ENCODE measurements at regions not wholly inside any gene's neighbourhood (a gene's known extent, or its start where the extent isn't known, plus 50 kb on each side); places are given as distances from the start of the nearest gene placed in this dataset.

DNA sequence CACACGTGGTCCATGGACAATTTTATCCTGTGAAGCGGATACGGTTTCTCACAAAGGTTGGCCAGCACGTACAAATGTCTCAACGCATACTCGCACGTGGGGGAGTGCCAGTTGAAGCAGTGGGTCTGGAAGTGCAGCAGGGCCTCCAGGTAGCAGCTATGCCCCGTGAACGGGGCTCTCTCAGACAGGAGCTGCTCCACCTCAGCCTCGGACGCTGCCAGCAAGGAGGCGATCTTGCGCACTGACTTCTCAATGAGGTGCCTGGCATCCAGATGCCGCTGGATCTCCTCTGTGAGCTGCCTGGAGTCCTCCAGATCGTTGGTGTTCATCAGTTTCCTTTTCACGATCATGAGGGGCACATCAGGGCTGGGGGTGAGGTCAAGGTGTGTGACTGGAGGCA, 2272.0 kb downstream of the PCDH9 start:
- DNase-seq, result no peak

DNA sequence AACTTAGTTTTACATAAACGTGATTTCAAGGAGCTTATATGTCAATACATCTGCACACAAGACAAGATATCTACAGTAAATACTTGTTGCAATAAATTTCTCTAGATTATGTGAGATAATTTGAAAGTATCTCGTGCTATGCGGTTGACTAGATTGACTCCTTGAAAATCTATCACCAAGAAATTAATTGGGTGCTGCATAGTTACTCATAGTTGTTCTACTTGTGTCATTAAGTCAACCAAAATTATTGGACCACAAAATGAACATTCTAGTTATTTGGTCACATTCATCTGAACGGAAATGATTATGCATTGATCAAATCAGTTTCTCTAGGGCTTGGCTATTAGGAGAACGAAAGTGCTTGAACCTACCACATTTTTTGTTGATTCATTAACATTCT, 2291.5 kb downstream of the PCDH9 start:
- DNase-seq, result no peak

DNA sequence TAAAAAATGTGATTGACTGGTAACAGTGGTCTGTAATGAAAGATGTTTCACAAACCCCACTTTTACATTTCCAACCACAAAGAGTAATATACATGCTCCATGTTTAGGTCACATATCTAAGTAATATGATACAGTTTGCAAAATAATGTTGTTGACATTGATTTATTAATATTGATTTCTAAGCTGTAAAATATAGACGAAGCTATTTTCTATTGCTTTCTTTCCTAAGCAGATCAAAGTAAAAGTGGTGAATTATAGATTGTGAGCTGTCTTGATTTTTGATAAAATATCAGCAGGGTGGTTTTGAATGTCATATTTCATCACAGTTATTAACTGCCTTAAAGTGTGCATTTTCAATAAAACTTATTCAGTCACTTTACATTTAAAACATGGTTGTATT, 2292.8 kb downstream of the PCDH9 start:
- DNase-seq, result no peak

DNA sequence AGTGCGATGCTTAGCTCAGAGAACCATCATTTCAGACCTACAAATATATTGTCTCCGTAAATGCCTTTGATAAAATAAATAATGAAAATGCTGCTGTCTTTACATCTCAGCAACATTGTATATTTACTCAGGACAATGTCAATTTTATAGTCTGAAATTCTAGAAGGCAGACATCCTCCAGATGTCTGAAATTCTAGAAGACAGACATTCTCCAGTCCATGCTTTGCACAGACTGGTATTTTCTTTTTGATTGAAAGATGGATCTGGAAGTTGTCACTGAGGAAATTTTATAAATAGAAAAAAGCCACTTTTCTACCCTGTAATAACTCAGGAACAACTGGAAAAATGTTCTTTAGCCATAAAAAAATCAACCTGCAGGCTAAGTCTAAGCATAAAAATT, 2293.3 kb downstream of the PCDH9 start:
- no peak for DNase-seq

DNA sequence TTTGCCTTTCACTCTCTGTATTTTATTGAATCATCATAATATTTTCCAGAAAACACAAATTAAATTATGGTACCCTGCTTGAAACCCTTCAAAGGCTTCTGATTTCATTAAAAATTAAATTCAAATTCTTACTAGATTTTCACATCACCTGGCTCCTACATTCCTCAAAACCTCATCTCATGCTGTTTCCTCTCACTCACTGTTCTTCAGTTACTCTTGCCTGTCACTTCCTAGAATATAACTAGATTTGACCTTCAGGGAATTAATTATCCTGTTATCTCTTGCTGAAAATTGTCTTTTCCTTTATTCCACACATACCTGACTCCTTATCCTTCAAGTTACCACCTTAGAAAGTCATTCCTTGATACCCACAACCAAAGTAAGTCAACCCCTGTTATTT, 2294.7 kb downstream of the PCDH9 start:
- DNase-seq, result no peak

DNA sequence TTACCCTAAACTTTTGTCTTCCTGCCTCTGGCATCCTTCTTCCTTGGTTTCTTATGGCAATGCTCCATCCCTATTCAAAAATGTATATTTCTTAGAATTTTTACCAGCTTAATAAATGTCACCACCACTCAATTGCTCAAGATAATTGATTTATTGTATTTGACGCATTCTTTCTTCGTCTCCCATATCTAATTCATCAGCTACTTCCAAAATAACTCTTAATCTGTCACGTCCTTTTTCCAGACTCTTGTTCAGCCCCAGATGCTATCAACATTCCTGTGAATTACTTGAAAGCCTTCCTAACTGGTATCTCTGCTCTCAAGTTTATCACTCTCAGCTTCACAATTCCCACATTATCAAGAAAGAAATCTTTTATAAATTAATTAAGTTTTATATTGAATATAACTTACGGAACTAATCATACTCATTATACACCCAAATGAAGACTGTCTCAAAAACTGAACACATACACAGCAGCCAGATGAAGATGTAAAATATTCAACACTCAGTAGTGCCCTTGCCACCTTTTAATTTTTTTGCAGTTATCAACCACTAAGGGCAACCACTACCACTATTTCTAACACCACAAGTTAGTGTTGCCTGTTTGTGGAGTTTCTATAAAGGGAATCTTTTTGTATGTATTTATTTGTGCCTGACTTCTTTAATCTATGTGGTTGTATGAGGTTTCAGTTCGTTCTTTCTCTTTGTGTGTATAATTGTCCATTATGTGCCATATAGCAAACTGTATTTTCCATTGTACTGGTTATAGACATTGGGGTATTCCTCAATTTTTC, 2295.4 kb downstream of the PCDH9 start:
- DNase-seq, result no peak

DNA sequence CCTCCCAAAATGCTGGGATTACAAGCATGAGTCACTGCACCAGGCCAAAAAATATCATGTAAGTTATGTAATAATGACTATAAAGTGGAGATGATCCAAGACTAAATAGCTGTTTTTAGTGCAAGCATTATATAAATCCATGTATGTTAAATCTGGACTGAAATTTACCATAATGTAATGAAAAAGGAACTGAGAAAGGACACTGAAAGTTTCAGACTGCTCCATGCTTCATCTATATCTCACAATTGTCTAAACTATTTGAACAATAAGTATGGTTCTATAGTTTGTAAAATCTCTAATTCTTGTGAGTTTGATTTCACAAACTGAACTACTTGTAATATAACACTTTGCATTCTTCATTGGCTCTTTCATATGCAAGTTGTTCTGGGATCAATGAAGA, 2299.5 kb downstream of the PCDH9 start:
- no peak for DNase-seq

DNA sequence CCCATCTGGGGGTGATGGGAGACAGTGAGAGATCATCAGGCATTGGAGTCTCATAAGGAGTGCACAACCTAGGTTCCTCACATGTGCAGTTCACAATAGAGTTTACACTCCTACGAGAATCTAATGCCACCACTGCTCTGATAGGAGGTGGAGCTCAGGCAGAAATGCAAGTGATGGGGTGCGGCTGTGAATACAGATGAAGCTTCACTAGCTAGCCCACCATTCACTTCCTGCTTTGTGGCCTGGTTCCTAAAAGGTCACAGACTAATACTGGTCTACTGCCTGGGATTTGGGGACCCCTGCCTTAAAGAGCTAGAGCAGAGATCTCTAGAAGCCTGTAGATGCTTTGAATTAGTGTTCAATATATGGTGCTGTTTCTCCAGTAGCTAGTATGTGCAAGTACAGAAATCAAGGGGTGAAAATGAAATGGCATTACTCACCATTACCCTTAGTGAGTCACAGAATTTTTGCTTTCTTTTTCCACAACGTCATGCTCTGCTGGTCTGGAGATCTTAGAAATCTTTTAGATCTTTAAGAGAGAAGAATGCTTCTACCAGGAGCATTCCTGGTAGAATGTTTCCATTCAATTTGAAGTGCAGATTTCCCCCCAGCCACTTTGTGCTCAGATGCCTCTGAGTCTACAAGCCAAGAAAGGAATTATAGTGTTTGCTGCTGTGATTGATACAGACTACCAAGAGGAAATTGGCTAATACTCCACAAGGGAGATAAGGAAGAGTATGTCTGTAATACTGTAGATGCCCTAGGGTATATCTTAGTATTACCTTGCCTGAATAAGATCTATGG, 2301.2 kb downstream of the PCDH9 start:
- peak; percentile 80 for DNase-seq

DNA sequence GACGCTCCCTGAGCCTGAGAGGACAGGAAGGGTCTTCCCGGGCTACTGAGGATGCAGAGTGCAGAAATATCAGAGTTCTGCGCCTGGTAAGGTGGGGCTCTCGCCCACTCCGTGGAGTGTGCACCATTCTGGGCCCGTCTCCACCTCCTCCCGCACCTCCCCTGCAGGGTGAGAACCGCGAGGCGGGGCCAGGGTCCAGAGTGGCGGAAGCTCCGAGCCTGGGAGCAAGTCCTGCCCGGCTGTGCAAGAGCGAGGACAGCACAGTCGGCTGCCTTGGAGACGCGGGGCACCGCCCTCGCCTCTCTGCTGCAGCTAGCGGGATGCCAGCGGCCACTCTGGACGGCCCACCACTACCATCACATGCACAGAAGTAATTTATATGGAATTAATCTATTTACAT, 2304.4 kb downstream of the PCDH9 start:
- no peak for DNase-seq

DNA sequence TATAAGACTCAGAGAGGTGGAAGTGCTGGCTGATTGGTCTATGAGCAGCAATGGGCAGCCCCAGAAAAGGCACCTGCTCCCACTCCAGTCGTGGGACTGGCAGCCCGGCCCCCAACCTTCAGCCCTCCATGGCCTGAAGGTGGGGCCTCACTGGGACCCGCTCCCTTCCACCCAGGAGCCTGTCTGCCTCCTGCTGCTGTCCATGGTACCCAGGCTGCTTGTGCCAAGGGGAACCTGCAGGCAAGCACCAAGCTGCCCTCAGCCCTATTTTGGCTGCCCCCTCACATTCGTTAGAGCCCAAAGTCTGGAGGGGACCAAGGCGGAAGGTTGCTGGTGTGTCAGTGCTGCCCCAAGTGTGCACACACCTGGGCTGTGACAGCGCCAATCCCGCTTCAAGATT, 2304.9 kb downstream of the PCDH9 start:
- peak; percentile 86 for DNase-seq

DNA sequence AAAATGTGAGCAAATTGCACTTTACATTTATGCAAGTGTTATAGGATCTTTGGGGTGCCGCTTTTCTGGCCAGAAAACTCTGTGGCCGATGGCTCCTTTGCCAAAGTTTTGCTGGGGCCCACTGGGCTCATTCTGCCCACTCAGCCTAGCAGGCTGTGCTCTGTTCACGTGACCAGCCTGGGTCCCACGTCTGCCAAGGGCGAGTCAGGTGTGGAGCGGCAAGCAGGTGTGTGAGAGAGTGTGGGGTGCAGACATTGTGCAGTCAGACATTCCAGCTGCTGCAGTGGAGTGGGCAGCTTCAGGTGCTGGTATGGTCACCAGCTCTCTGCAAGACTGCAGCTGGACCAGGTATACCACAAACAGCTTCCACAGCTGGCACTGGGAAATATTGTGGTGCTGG, 2305.7 kb downstream of the PCDH9 start:
- no peak for DNase-seq

DNA sequence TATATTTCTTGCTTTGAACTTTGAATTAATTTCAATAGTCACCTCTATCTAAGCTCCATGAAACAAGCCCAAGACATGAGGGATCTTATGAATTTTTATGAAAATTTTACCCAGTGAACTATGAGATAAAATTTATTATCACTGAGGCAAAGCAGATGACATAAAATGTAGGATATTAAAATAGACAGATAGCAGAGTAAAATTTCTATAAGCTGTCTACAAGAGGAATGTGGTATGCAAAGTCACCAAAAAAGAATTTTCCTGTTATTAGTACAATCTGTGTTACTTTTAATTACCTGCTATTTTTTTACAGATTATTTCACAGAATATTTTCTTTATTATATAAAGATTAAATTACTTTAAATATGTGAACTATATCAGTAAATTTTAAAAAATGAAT, 2312.6 kb downstream of the PCDH9 start:
- no peak for DNase-seq

DNA sequence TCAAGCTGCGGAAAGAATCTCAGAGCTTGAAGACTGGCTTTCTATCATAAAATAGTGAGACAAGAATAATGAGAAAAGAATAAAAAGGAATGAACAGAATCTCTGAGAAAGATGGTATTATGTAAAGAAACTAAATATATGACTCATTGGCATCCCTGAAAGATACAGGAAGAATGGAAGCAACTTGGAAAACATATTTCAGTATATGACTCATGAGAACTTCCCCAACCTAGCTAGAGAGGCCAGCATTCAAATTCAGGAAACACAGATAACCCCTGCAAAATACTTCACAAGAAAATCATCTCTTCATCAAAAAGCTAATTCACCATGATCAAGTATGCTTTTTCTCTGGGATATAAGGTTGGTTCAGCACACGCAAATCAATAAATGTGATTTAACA, 2318.0 kb downstream of the PCDH9 start:
- DNase-seq, result no peak

DNA sequence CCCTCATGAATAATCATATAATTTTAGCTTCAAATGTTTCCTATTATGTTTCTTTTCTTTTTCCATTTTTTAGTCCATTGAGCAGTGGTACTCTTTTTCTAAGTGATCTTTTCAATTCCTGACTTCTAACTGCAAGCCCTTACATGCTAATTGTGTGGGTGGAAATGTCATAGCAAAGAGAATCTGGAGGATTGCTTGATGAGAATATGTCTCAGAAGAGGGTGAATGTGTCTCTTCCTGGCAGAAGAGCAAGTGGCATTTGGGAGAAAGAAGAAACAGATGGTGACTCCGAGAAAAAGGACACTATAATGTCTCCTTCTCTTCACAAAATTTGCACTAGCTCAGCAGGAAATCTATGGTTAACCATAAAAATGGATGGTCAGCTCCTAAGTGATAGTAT, 2320.0 kb downstream of the PCDH9 start:
- no peak for DNase-seq

DNA sequence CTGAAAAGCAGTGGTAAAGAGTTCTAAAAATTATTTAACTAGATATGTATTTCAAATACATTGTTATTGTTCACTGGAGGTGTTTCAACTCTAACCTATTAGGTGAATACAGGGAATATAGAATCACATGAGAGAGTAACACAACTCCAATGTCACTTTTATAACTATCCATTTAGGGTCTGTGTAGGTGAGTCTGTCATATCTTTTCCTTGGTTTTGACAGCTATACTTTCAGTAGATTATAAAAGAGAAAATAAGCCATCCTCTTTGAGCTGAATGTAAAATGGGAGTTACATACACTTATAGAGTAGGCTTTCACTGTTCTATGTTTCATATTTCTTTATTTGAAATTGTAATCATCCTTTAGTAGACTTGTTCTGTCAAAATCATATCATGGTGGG, 2321.0 kb downstream of the PCDH9 start:
- no peak for DNase-seq

DNA sequence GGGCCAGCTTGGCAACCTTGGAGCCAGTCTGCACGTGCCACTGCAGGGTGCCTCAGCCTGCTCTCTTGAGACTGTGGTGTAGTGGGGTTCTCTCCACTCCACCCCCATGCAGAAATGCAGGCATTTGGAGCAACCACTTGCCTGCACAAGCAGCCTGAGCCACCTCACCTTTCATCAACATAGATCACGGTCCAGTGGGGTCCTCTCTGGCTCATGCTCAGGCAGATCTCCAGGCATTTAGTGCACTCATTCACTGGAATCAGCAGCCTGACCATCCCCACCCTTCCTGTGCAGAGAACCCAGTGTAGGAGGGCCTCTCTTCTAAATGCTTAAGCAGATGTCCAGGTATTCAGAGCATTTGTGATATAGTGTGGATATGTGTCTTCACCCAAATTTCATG, 2330.1 kb downstream of the PCDH9 start:
- DNase-seq, result no peak

DNA sequence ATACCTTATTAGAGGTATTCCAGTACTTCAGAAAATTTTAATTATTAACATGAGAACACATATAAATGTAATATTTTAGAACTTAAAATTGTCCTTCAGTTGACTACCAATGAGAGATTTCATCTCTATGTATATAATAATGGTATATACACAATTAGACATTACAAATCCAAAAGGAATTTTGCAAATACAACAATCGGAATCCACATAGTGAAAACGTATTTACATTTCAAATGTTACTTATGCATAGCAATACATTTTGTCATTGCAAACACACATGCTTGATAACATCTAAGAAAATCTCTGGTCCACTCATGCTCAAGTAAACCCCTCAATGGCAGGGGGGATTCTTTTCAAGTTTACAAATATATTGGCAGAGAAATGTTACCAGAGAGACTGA, 2345.2 kb downstream of the PCDH9 start:
- DNase-seq, result no peak

DNA sequence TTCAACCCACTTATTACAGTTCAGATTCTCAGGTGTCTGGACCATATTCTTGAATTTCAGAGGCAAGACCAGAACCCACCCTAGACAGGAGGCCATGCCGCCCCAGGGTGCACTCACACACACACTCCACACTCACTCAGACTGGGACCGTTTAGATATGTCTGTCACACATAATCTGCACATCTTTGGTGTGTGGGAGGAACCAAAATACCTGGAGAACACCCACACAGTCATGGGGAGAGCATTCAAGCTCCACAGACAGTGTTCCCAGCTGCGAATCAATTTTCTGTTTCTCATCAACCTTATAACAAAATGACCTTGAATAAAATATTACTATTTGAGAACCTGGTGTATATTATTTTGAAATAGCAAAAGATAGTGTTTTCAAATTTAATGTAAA, 2353.0 kb downstream of the PCDH9 start:
- no peak for DNase-seq

DNA sequence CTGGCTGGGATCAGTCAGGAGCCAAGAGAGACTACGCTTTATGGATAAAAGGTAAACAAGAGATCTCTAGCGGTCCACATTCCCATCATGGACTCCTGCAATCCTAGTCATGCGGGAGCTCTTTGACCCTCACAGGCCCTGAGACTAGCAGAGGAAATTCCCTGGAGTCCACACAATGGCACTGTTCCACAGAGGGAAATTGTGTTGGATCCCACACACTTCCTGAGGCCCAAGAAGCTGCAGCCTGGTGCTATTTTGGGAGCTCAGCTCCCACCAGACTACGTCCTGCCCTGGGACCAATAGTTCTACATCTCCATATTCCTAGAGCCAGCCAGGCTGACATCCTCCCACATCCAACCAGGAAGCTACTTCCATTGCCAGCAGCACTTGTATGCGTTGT, 2358.4 kb downstream of the PCDH9 start:
- no peak for DNase-seq

DNA sequence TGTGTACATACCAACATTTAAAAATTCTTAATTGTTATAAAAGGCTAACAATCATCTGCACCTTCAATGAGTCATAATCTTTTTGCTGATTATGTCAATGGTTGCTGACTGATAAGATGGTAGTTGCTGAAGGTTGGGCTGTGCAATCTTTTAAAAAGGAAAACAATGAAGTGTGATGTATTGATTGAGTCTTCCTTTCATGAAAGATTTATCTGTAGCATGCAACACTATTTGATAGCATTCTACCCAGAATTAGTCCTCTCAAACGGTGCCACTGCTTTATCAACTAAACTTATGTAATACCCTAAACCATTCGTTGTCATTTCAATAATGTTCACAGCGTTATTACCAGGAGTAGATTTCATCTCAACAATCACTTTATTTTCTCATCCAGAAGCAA, 2360.6 kb downstream of the PCDH9 start:
- no peak for DNase-seq

DNA sequence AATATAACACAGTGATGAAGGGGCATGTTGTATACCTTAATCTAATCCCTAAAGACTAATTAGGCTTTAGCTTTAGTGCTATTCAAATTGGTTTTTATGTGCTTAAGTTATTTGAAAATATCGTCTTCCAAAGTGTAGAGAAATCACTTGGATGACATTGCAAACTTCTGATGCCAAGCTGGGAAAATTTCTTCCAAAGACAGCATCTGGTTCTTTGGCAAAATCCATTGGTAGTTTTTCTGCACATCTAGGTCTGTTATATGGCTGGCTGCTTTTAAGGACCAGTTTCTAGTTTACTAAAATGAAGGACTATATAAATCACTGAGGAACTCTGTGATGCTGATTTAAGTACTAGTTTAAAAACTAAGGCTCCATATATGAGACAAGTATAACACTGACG, 2362.3 kb downstream of the PCDH9 start:
- DNase-seq, result no peak

DNA sequence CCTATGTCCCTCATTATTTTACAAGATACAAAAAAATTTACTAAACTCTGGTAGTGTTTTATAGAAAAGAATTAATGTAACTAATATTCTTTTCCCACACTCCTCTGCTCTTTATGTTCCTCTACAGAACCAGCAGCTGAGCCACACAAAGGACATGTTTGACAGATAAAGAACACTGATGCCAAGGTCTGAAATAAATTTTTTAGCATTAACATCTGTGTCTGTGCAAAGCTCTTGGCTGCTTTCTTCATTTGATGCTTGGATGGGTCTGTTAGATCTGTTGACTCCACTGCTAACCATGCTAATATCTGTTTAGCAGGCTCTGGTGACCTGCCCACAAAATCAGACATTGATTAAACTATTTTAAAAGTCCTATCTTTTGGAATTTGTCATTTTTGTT, 2363.8 kb downstream of the PCDH9 start:
- DNase-seq, result no peak

DNA sequence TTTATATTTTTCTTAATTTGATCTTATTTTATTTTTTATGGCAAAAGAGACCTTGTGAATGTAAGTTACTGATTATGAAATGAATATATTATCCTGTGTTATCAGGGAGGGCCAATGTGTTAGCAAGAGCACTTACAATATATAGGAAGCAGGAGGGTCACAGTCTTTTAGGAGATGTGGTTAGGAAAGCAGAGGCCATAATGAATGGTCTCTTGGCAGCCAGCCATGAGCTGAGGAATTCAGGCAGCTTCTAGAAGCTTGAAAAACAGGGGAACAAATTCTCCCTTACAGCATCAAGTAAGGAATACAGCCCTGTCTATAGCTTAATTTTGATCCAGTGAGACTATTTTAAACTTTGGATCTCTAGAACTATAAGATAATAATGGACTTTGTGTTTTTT, 2374.6 kb downstream of the PCDH9 start:
- DNase-seq, result no peak

DNA sequence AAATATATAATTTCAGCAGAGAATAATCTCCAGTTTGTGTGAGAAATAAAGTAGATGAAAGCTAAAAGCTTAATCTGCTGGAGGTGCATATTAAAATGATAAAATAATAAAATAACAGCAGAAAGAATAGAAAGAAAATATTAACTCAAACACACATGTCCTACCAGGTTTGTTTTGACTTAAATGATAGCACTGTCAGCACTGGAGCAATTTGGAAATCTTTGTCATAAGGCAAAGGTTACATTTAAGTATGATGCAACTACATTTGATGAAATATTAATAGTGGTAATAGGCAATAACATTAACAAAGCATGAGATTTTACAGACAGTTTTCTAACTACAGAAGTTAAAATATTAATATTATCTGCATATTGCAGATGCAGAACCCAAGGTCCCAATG, 2380.1 kb downstream of the PCDH9 start:
- DNase-seq, result no peak

DNA sequence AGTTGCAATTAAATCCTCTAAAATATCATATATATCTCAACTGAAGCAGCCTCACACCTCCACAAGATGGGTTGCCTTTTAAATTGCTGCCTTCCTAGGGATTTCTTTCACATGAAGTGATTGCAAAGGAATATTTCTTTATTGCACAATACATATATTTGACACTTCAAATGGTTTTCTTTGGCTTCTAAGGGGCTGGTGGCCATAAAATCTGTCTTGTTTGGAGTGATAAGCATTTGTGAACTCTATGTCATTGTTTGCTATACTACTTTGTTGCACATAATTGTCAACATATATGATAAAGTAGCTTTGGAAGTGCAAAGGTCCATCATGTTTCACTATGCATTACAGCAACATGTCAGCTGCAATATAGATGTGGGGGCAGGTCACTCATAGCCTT, 2380.9 kb downstream of the PCDH9 start:
- no peak for DNase-seq
